OCI-LY3 (cell line): ENCODE measurements at regions not wholly inside any gene's neighbourhood (a gene's known extent, or its start where the extent isn't known, plus 50 kb on each side); places are given as distances from the start of the nearest gene placed in this dataset.

Experiments
- H2AFZ ChIP-seq: fragments of 200-600, 300-600 bp; shearing (Covaris generic); 2 replicates; pipeline ENCODE4 v1.6.0; 2014; ENCODE audit warnings: antibody characterized with exemption, low read depth, low read length
- H3K27ac ChIP-seq: fragments of 200-600, 300-600 bp; sonication (generic); 2 replicates; pipeline ENCODE4 v1.5.1; 2014; ENCODE audit warnings: mild to moderate bottlenecking, low read length, moderate library complexity, mixed read lengths
- H3K27me3 ChIP-seq: fragments of 200-600, 300-600 bp; sonication (generic); 2 replicates; pipeline ENCODE4 v1.6.1; 2014; ENCODE audit warnings: low read depth, low read length, mixed read lengths
- H3K36me3 ChIP-seq: fragments of 200-600, 300-600 bp; sonication (generic); replicated peaks from 2 replicates; pipeline ENCODE3; 2014; ENCODE audit warnings: low read depth, low read length, mixed read lengths
- H3K4me1 ChIP-seq: fragments of 300-600, 200-600 bp; sonication (generic); 2 replicates; pipeline ENCODE4 v1.6.1; 2014; ENCODE audit warnings: low read length, mixed read lengths
- H3K4me2 ChIP-seq: fragments of 200-600, 300-600 bp; sonication (generic); 2 replicates; pipeline ENCODE4 v1.6.1; 2014; ENCODE audit warnings: low read length, mixed read lengths
- H3K4me3 ChIP-seq: fragments of 300-600, 200-600 bp; sonication (generic); 2 replicates; pipeline ENCODE4 v1.5.1; 2014; ENCODE audit warnings: antibody characterized with exemption, mild to moderate bottlenecking, low read length, moderate library complexity
- H3K79me2 ChIP-seq: fragments of 300-600, 200-600 bp; shearing (Covaris generic); 2 replicates; pipeline ENCODE4 v1.6.1; 2014; ENCODE audit warnings: mild to moderate bottlenecking, low read length, mixed read lengths
- H3K9ac ChIP-seq: fragments of 300-600, 200-600 bp; shearing (Covaris generic); 2 replicates; pipeline ENCODE4 v1.6.0; 2014; ENCODE audit warnings: mild to moderate bottlenecking, low read length, moderate library complexity
- H3K9me3 ChIP-seq: fragments of 200-600, 300-600 bp; shearing (Covaris generic); 2 replicates; pipeline ENCODE4 v1.6.1; 2014; ENCODE audit warnings: low read length, mixed read lengths; ENCODE audit not compliant: insufficient read depth
- H4K20me1 ChIP-seq: fragments of 200-600, 300-600 bp; sonication (generic); 2 replicates; pipeline ENCODE4 v1.6.1; 2016; ENCODE audit warnings: low read length, mixed read lengths; ENCODE audit not compliant: insufficient read depth
- CTCF ChIP-seq: fragments of 200-600, 300-600 bp; sonication (generic); IDR thresholded peaks from 2 replicates; pipeline ENCODE4 v1.5.1; 2014; ENCODE audit warnings: antibody characterized with exemption, low read length, low read depth
- EZH2phosphoT487 ChIP-seq: fragments of 200-600 bp; shearing (Covaris generic); IDR thresholded peaks from 2 replicates; pipeline ENCODE4 v1.6.1; 2018; ENCODE audit warnings: antibody characterized with exemption, mixed run types, low read depth

GRCh38 chr2:9156483-9156882 lies 50.1 kb upstream of the ASAP2 start:
- Histone ChIP-seq H4K20me1 (no peaks in the 10 kb centered on the region), H3K36me3 (no peaks in the 10 kb centered on the region), H3K9ac (no peak overlapping the region), H3K9me3 (no peaks in the 10 kb centered on the region), H3K27ac (no peak overlapping the region), H3K27me3 (no peaks in the 10 kb centered on the region; the same call in 1 of the 2 replicates), H3K4me3 (no peak overlapping the region), H3K4me2 (no peak overlapping the region), H2AFZ (no peak overlapping the region), H3K4me1 (no peaks in the 10 kb centered on the region), H3K79me2 (no peaks in the 10 kb centered on the region)
- no peak for TF ChIP-seq CTCF
- no peak for TF ChIP-seq EZH2phosphoT487

- Histone ChIP-seq H3K4me3 (no peak overlapping the region), H3K27ac (no peak overlapping the region), H2AFZ (no peak overlapping the region), H3K4me2 (no peak overlapping the region), H3K4me1 (no peaks in the 10 kb centered on the region), H3K79me2 (no peaks in the 10 kb centered on the region), H3K9me3 (no peaks in the 10 kb centered on the region), H3K27me3 (no peaks in the 10 kb centered on the region; the same call in 1 of the 2 replicates), H3K36me3 (no peaks in the 10 kb centered on the region), H4K20me1 (no peaks in the 10 kb centered on the region), H3K9ac (no peak overlapping the region)
- TF ChIP-seq EZH2phosphoT487 (no peak), CTCF (no peak)
Measured at GRCh38 chr2:9154061-9154460, 52.6 kb upstream of the ASAP2 start.

- no peak overlapping the region for H3K27ac ChIP-seq
- H4K20me1 ChIP-seq = no peaks in the 10 kb centered on the region
- no peak overlapping the region for H3K4me2 ChIP-seq
- H3K36me3 ChIP-seq = no peaks in the 10 kb centered on the region
- H2AFZ ChIP-seq = no peak overlapping the region
- H3K27me3 ChIP-seq = no peaks in the 10 kb centered on the region; the same call in 1 of the 2 replicates
- no peaks in the 10 kb centered on the region for H3K9me3 ChIP-seq
- H3K9ac ChIP-seq = no peak overlapping the region
- H3K4me3 ChIP-seq = no peak overlapping the region
- H3K79me2 ChIP-seq = no peaks in the 10 kb centered on the region
- no peaks in the 10 kb centered on the region for H3K4me1 ChIP-seq
- no peak for TF ChIP-seq EZH2phosphoT487
- no peak for TF ChIP-seq CTCF
Measured at GRCh38 chr2:9153643-9153980, 53.0 kb upstream of the ASAP2 start.

GRCh38 chr2:9152975-9153642 lies 53.5 kb upstream of the ASAP2 start:
- no peak overlapping the region for H3K4me3 ChIP-seq
- no peaks in the 10 kb centered on the region for H3K36me3 ChIP-seq
- no peaks in the 10 kb centered on the region for H4K20me1 ChIP-seq
- no peak overlapping the region for H2AFZ ChIP-seq
- no peaks in the 10 kb centered on the region for H3K9me3 ChIP-seq
- no peak overlapping the region for H3K4me2 ChIP-seq
- TF ChIP-seq EZH2phosphoT487 (no peak), CTCF (no peak)
- H3K27ac ChIP-seq = no peak overlapping the region
- no peaks in the 10 kb centered on the region for H3K79me2 ChIP-seq
- H3K4me1 ChIP-seq = no peaks in the 10 kb centered on the region
- H3K9ac ChIP-seq = no peak overlapping the region
- H3K27me3 ChIP-seq = no peaks in the 10 kb centered on the region; the same call in 1 of the 2 replicates
